Lower leg skin (tissue), 3 donors: ENCODE measurements at regions not wholly inside any gene's neighbourhood (a gene's known extent, or its start where the extent isn't known, plus 50 kb on each side); places are given as distances from the start of the nearest gene placed in this dataset.

ENCODE experiments used
- POLR2A ChIP-seq, 2 donors: fragments of 450-650 bp; IDR thresholded peaks; one replicate each; pipeline ENCODE4 v1.6.1; 2016 to 2017; ENCODE audit warnings: antibody characterized with exemption in 2 of 2, mild to moderate bottlenecking in 1 of 2, moderate library complexity in 1 of 2
- TF ChIP-seq, protein P1 (sequence below), 3 donors: fragments of 450-650 bp; IDR thresholded peaks; one replicate each; pipeline ENCODE4 v1.5.1; 2016; ENCODE audit warnings: antibody characterized with exemption in 3 of 3, mild to moderate bottlenecking in 3 of 3, moderate library complexity in 2 of 3

DNA sequence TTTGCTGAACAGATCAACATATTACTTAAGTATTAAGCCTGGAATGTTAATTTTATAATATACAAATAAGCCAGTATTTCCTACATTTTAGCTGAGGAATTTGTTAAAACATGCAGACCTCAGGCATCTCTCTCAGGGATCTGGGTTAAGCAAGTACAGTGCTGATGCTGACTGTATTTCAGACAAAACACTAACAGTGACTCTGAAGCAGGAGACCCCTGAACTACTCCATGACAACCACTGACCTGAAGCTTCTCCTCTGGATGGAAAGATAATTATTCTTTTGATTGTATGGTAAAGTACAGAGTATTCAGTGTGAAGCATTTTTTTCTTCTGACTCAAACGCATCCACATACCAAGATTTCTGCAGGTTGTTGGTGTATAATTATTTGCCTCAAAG lies 680.8 kb downstream of the LIG4 start:
- no peak for TF ChIP-seq POLR2A (IDR thresholded peaks at IDR 0.05)
- TF ChIP-seq, protein P1, sequence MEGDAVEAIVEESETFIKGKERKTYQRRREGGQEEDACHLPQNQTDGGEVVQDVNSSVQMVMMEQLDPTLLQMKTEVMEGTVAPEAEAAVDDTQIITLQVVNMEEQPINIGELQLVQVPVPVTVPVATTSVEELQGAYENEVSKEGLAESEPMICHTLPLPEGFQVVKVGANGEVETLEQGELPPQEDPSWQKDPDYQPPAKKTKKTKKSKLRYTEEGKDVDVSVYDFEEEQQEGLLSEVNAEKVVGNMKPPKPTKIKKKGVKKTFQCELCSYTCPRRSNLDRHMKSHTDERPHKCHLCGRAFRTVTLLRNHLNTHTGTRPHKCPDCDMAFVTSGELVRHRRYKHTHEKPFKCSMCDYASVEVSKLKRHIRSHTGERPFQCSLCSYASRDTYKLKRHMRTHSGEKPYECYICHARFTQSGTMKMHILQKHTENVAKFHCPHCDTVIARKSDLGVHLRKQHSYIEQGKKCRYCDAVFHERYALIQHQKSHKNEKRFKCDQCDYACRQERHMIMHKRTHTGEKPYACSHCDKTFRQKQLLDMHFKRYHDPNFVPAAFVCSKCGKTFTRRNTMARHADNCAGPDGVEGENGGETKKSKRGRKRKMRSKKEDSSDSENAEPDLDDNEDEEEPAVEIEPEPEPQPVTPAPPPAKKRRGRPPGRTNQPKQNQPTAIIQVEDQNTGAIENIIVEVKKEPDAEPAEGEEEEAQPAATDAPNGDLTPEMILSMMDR (IDR thresholded peaks at IDR 0.05), result no peak
